GM11168 (cell line): ENCODE measurements at regions not wholly inside any gene's neighbourhood (a gene's known extent, or its start where the extent isn't known, plus 50 kb on each side); places are given as distances from the start of the nearest gene placed in this dataset.
"Not testable (repeated sequence)": the region's sequence is repeated elsewhere in the genome, so short reads cannot be mapped to it uniquely, and the experiment has no call there.

Source experiments
- in situ Hi-C: fragments of 300-500 bp; cut with MboI; formaldehyde crosslinking; loops from one replicate; pipeline ENCODE4 v1.12.0; 2022; ENCODE audit warnings: low sequenced_read_pairs; ENCODE audit not compliant: unreplicated experiment

- in situ Hi-C loops: loop anchor here (5.0 kb wide), 1 partner anchor 1113 kb away; no protein-coding TSS in a partner anchor
Observed at GRCh38 chr16:22695773-22696172, 118.2 kb upstream of the HS3ST2 start.

- in situ Hi-C loops: loop anchor here (5.0 kb wide), 1 partner anchor 1117 kb away; no protein-coding TSS in a partner anchor
Observed at GRCh38 chr16:22699356-22699755, 114.6 kb upstream of the HS3ST2 start.

GRCh38 chr16:22705799-22706198 is 108.2 kb upstream of the HS3ST2 start:
- in situ Hi-C loops: no loop called here

GRCh38 chr16:22710326-22710725 is 103.6 kb upstream of the HS3ST2 start:
- in situ Hi-C loops: no loop called here

- in situ Hi-C loops: no loop called here
Observed at GRCh38 chr16:22711847-22712246, 102.1 kb upstream of the HS3ST2 start.

- in situ Hi-C loops: no loop called here
Observed at GRCh38 chr16:22712471-22712870, 101.5 kb upstream of the HS3ST2 start.

- in situ Hi-C loops: not testable (repeated sequence)
Observed at GRCh38 chr16:22718598-22718997, 95.4 kb upstream of the HS3ST2 start.

GRCh38 chr16:22719945-22720344 is 94.0 kb upstream of the HS3ST2 start:
- in situ Hi-C loops: no loop called here

GRCh38 chr16:22721511-22722100 is 92.4 kb upstream of the HS3ST2 start:
- in situ Hi-C loops: no loop called here

GRCh38 chr16:22722551-22723541 is 91.1 kb upstream of the HS3ST2 start:
- in situ Hi-C loops: not testable (repeated sequence)

GRCh38 chr16:22726868-22727267 is 87.1 kb upstream of the HS3ST2 start:
- in situ Hi-C loops: no loop called here

GRCh38 chr16:22727285-22728166 is 86.4 kb upstream of the HS3ST2 start:
- in situ Hi-C loops: no loop called here

- in situ Hi-C loops: no loop called here
Observed at GRCh38 chr16:22728167-22728836, 85.7 kb upstream of the HS3ST2 start.

- in situ Hi-C loops: no loop called here
Observed at GRCh38 chr16:22732400-22732799, 81.6 kb upstream of the HS3ST2 start.

- in situ Hi-C loops: no loop called here
Observed at GRCh38 chr16:22732959-22733358, 81.0 kb upstream of the HS3ST2 start.

GRCh38 chr16:22734368-22734767 is 79.6 kb upstream of the HS3ST2 start:
- in situ Hi-C loops: no loop called here

- in situ Hi-C loops: no loop called here
Observed at GRCh38 chr16:22736791-22737190, 77.2 kb upstream of the HS3ST2 start.

- in situ Hi-C loops: no loop called here
Observed at GRCh38 chr16:22739077-22739476, 74.9 kb upstream of the HS3ST2 start.

GRCh38 chr16:22743401-22743800 is 70.6 kb upstream of the HS3ST2 start:
- in situ Hi-C loops: no loop called here

- in situ Hi-C loops: no loop called here
Observed at GRCh38 chr16:22751104-22751667, 62.8 kb upstream of the HS3ST2 start.
